ELR (cell line): ENCODE measurements at regions not wholly inside any gene's neighbourhood (a gene's known extent, or its start where the extent isn't known, plus 50 kb on each side); places are given as distances from the start of the nearest gene placed in this dataset.
A peak's percentile ranks its signal among the peaks of the same experiment; 100 is the strongest.

ENCODE experiments used
- DNase-seq: peaks from one replicate; pipeline ENCODE4 v3.0.0-alpha.2; 2015; ENCODE audit warnings: low read depth

DNA sequence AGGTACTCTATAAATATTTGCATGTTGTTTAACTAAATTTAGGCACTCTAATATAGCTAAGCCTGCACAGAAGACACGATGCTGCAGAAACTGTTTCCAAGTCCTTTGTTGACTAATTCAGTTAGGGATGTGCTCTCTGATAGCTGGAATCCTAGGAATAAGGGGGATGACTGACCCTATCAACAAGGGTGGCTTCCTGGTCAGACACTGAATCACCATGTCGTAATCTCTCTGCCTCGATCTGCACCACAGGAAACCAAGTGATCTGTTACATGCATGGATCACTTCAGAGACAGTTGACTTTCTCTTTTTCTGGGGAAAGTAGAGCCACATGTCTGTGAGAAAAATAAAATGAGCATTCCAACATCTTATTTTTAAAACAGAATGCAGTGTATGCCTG is 169.1 kb downstream of the GUCY2F start:
- DNase-seq, result peak; percentile 1

GRCh38 chrX:109310031-109310430 is 171.9 kb downstream of the GUCY2F start:
- no peak for DNase-seq

DNA sequence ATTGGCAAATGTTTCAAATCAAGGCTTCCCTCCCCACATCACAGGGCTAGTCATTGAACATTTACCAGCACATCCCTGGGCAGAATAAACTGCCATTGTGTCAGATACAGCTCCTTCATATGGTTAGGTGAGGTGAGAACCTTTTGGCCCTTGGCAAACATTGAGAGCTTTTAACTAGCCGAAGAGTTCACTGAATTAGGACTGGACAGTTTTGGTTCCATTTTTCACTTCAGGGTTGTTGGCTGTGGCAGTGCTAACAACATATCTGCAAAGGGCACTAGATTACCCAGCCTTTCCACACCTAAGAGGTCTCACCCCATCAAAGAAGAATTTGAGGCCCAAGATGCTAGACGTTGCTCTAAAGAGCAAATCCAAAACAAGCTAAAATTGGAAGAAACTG is 180.7 kb downstream of the GUCY2F start:
- no peak for DNase-seq

DNA sequence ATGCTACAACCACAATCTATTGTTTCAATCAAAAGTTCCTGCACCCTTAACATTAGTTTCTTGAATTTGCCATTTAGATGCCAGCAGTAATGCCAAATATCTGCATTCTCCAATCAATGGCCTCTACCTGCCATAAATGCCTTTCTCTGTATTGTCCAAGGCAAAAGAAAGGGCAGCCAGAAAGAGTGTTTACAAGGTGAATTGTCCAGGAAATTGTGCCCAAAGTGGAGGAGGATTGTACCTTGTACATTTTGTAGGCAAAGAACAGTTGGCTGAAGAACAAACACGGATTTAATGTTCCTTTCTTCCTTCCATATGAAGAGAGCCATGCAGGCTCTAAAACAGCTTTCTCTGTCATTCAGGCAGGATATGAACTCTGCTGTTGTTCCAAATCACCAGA is 181.5 kb downstream of the GUCY2F start:
- no peak for DNase-seq

DNA sequence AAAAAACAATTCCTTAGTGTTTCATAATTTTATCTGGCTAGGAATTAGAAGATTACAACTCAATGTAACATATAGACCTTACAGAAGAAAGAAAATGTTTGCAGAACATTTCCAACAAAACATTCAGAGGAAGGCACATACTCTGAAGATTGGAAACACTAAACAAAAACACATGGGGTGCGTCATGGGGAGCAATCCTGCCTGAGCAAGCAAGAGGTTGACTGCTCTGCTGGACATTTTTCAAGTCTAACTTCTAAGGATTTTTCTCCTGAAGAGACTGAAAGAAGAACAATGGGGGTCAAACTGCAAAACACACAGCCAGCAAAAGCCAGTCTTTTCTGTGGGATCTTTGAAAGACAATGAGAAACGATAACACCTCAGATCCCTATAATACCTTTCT is 182.8 kb downstream of the GUCY2F start:
- DNase-seq, result no peak

DNA sequence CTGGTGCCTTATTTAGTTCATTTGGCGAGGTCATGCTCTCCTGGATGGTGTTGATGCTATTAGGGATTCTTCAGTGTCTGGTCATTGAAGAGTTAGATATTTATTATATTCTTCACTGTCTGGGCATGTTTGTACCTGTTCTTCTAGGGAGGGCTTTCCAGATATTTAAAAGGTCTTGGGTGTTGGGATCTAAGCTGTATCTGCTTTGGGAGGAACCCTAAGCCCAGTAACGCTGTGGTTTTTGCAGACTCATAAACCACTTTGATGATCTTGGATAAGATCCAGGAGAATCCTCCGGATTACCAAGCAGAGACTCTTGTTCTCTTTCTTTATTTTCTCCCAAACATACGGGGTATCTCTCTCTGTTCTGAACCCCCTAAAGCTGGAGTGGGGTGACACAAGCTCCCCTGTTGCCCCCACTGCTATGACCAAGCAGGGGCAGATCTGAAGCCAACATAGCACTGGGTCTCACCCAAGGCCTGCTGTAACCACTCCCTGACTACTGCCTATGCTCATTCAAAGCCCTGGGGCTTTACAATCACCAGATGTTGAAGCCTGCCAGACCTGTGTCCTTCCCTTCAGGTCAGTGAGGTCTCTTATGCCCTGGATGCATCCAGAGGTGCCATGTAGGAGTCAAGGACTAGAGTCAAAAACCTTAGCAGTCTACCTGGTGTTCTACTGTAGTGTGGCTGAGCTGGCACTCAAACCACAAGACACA is 187.6 kb downstream of the GUCY2F start:
- no peak for DNase-seq

- DNase-seq, result no peak
Measured at GRCh38 chrX:109283870-109284269, 198.0 kb downstream of the GUCY2F start.

DNA sequence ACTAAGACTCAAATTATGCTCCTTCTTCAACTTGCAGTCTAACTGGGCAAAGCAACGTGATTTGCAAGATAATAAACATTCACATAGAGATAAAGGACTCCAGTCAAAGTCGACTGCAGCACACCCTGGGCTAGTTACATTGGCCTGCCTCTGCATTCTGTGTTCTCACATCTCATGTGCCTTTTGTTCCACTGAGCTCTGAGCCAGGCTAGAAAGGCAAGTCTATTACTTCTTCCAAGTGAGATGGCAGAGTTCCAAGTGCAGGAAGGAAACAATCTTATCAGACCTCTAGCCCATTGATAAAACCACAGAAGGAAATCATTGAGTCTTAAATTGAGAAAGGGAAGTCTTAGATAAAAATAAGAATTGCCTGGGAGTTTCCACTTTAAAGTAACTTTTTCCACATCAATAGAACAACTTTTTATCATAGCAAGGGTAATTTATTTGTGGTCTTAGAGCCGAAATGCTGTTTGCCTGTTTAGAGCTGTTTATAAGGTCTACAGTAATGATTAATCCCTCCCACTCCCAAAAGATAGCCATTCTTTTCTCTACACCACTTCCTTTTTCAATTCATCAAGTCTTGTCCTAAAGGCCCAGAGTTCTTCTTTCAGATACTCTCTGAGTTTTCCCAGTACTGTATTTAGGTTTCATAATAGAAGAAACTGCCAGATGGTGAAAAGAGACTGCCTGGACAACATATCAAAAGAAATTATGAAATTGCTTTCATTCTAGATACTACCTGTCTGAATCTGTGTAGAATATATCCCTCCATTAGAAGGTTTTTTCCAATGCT is 200.2 kb downstream of the GUCY2F start:
- no peak for DNase-seq

GRCh38 chrX:109274806-109275205 is 207.1 kb downstream of the GUCY2F start:
- no peak for DNase-seq

GRCh38 chrX:109270580-109271484 is 211.1 kb downstream of the GUCY2F start:
- peak; percentile 8 for DNase-seq

GRCh38 chrX:109268340-109268739 is 213.5 kb downstream of the GUCY2F start:
- no peak for DNase-seq

GRCh38 chrX:109266034-109266433 is 215.9 kb downstream of the GUCY2F start:
- no peak for DNase-seq

- no peak for DNase-seq
Measured at GRCh38 chrX:109264878-109265277, 217.0 kb downstream of the GUCY2F start.

DNA sequence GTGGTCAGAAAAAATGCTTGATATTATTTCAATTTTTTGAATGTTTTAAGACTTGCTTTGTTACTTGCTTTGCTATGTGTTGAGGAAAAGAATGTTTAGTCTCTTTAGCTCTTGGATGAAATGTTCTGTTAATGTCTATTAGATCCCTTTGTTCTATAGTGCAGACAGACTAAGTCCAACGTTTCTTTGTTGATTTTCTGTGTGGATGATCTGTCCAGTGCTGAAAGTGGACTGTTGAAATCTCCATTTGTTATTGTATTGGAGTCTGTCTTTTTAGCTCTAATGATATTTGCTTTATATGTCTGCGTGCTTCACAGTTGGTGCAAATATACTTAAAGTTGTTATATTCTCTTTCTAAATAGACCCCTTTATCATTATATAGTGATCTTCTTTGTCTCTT is 220.6 kb downstream of the GUCY2F start:
- DNase-seq, result no peak

GRCh38 chrX:109252789-109253188 is 229.1 kb downstream of the GUCY2F start:
- no peak for DNase-seq

DNA sequence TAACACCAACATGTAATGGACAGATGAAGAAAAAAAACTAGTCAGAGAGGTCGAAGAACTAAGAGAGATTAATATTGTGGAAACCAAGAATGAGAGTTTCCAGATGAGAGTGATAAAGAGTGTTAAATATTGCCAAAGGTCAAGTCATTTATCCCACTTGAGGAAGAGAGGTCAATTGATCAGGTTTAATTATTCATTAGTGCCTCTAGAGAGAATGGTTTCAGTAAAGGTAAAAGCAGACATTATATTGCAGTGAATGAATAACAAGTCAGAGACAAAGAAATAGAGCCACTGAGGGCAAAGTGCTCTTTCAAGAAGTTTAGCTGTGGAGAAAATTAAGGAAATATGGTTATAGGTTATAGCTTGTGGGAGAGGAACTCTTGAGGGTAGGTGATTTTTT is 263.1 kb downstream of the GUCY2F start:
- no peak for DNase-seq

DNA sequence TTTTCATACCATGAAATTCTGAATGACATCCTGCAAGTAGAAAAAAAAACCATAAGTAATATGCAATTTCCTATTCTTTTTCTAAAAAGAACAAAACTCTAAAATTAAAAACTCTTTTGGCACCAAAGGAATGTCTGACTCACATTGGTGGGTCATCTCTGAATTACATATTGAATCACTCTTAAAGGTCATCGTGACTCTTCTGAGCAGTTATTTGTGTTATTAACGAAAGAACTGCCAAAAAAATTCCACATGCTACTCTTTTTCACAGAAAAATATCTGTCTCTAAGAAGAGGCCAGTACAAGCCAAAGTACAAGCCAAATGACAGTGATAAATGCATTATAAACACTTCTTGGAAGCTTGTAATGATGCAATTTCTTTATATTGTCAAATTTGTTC is 282.2 kb downstream of the GUCY2F start:
- no peak for DNase-seq

DNA sequence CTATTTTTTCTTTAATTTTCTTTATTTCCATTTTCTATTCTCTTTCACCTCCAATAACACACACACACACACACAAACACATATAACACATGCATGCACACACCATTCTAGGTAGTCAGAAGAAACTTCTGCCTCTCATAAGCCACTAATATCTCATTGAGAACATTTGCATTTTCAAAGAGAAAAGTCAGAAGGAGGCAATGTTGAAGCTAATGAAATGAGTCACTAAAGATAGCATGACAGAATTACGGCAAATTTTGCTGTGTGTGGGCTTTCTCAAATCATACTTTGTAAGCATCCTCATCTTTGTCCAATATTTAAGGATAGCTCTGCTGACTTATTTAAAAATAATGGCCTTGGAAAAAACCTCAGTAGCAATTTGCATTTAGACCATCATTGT is 291.3 kb downstream of the GUCY2F start:
- DNase-seq, result no peak

GRCh38 chrX:109187473-109188168 is 294.3 kb downstream of the GUCY2F start:
- no peak for DNase-seq

GRCh38 chrX:109186939-109187338 is 294.9 kb downstream of the GUCY2F start:
- no peak for DNase-seq

DNA sequence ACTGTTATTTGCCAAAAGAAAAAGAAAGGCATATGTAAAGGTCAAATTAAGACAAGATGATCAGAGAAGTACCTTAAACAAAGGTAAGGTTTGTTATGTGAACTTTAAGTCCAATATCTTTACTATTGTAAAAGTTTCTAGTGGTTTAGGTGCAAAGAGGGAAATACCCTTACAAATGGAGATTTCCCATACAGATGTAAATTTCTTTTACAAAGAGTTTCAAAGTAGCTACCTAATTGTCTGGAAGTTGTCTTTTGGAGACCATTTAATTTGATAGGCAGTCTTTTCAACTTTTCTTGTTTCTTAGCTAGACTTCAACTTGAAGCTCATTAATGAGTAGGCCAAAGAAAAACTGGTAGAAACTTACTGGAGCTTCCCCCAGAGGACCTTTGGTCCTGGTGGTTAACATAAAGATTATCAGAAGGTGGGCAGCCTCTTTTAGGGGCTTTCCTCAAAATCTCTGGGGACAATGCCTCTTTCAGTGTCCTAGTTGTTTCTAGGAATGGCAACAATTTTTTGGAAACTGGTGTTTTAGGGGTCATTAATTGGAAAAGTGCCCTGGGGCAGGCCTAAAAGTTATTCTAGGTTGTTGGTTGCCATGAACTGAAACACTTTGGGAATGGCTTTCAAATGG is 297.3 kb downstream of the GUCY2F start:
- DNase-seq, result no peak
